ENCODE measurements at regions not wholly inside any gene's neighbourhood (a gene's known extent, or its start where the extent isn't known, plus 50 kb on each side); places are given as distances from the start of the nearest gene placed in this dataset.

- TF ChIP-seq CTCF (IDR thresholded peaks at IDR 0.05 in 4 of 5, conservative IDR thresholded peaks at IDR 0.05 in 1 of 5) (no peak), POLR2A (IDR thresholded peaks at IDR 0.05) (no peak)
Observed at GRCh38 chr2:220072669-220073220, 445.3 kb downstream of the SLC4A3 start.

Data from gastrocnemius medialis (tissue), 4 donors.